Peyer's patch (tissue), 4 donors: ENCODE measurements at regions not wholly inside any gene's neighbourhood (a gene's known extent, or its start where the extent isn't known, plus 50 kb on each side); places are given as distances from the start of the nearest gene placed in this dataset.

Experiments
- DNase-seq, 3 donors: peaks; one replicate each; pipeline ENCODE4 v3.0.0-alpha.2; 2017 to 2019
- H3K27ac ChIP-seq, 4 donors: fragments of 200-600 bp; sonication (generic); one replicate each; pipeline ENCODE4 v1.5.1; 2016 to 2019
- H3K27me3 ChIP-seq, 2 donors: fragments of 200-600 bp; sonication (generic); one replicate each; pipeline ENCODE4 v1.5.1; 2019
- H3K36me3 ChIP-seq, 3 donors: fragments of 200-600 bp; sonication (generic); one replicate each; pipeline ENCODE4 v1.5.1; 2016 to 2019
- H3K4me1 ChIP-seq, 4 donors: fragments of 200-600 bp; sonication (generic); one replicate each; pipeline ENCODE4 v1.5.1; 2016 to 2019
- H3K4me3 ChIP-seq, 4 donors: fragments of 200-600 bp; sonication (generic); 1 replicate in 3 of 4; 2 replicates in 1 of 4; pipeline ENCODE4 v1.5.1; 2016 to 2019; ENCODE audit warnings: mild to moderate bottlenecking in 1 of 4
- H3K9me3 ChIP-seq, 4 donors: fragments of 200-600 bp; sonication (generic); one replicate each; pipeline ENCODE4 v1.5.1; 2016 to 2019; ENCODE audit warnings: mild to moderate bottlenecking in 1 of 4
- CTCF ChIP-seq, 6 experiments: fragments of 450-650 bp in 4 of 6; fragments of 200-600 bp in 2 of 6; sonication (generic) in 1 of 6; IDR thresholded peaks; one replicate each; pipeline ENCODE4 v1.5.1; 2017 to 2019; ENCODE audit warnings: antibody characterized with exemption in 6 of 6, mild to moderate bottlenecking in 3 of 6, moderate library complexity in 1 of 6
- POLR2A ChIP-seq, 2 donors: fragments of 450-650 bp; IDR thresholded peaks; one replicate each; pipeline ENCODE4 v1.5.1; 2017; ENCODE audit warnings: antibody characterized with exemption in 2 of 2, mild to moderate bottlenecking in 2 of 2, moderate library complexity in 2 of 2

DNA sequence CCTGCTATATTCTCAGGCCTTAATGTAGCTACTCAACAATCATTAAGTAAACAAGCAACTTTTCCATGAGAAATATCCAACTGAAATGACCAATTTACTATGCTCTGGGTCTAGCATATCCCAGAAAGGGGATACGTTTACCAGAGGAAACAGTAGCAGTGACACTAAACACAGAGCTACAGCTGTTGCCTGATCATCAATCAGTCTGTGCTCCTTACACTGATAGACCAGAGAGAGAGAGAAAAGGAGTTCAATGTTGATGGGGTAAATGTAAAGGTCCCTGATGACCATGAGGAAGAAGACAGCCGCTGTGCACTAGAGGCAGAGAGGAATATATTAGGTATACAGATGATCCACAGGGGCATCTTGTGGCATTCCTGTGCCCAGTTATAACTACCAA, 397.2 kb upstream of the USP15 start:
- TF ChIP-seq POLR2A (IDR thresholded peaks at IDR 0.05) (no peak), CTCF (IDR thresholded peaks at IDR 0.05) (no peak)
- Histone ChIP-seq H3K4me3 (no peak overlapping the region), H3K27me3 (no peaks in the 10 kb centered on the region), H3K36me3 (no peaks in the 10 kb centered on the region), H3K9me3 (no peaks in the 10 kb centered on the region), H3K27ac (no peak overlapping the region), H3K4me1 (no peaks in the 10 kb centered on the region)
- no peak for DNase-seq

DNA sequence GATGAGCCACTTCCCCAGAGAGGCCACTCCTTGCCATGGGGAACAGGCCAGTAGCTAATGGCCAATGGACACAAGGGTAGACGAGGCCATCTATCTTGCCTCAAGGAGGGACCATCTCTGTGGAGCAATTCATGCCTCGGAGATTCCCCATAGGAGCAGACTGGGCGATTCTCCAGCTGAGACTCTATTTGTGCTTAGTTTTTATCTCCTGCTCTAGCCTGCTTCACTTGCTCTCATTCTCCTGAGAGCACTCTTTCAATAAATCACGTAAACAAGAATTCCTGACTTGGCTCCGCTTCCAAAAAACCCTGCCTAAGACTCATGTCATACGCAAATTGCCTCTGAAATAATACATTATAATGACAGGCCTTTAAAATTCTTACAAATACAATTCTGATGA, 396.4 kb upstream of the USP15 start:
- Histone ChIP-seq H3K27me3 (no peaks in the 10 kb centered on the region), H3K27ac (no peak overlapping the region), H3K4me1 (no peaks in the 10 kb centered on the region), H3K9me3 (no peaks in the 10 kb centered on the region), H3K36me3 (no peaks in the 10 kb centered on the region), H3K4me3 (no peak overlapping the region)
- DNase-seq: no peak
- TF ChIP-seq POLR2A (IDR thresholded peaks at IDR 0.05) (no peak), CTCF (IDR thresholded peaks at IDR 0.05) (no peak)

DNA sequence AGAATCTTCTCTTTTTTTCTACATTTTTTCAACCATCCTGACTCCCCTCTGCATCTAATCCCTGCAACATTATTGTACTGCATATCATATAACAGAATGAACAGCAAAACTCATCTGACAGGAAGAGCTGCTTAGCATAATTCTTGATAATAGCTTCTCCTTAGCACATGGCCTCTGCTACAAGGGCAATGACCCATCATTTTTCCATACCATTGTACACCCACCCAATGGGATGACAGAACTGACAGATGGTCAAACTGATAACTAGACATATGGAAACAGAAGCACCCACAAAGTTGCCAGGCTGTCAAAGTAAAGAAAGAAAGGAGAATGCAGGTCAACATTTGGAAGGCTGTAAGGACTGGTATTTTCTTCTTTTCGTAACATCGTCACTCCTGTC, 390.4 kb upstream of the USP15 start:
- Histone ChIP-seq H3K36me3 (no peaks in the 10 kb centered on the region), H3K27me3 (no peaks in the 10 kb centered on the region), H3K9me3 (no peaks in the 10 kb centered on the region), H3K4me3 (no peak overlapping the region), H3K27ac (no peak overlapping the region), H3K4me1 (no peaks in the 10 kb centered on the region)
- DNase-seq: no peak
- no peak for TF ChIP-seq CTCF (IDR thresholded peaks at IDR 0.05)
- no peak for TF ChIP-seq POLR2A (IDR thresholded peaks at IDR 0.05)

DNA sequence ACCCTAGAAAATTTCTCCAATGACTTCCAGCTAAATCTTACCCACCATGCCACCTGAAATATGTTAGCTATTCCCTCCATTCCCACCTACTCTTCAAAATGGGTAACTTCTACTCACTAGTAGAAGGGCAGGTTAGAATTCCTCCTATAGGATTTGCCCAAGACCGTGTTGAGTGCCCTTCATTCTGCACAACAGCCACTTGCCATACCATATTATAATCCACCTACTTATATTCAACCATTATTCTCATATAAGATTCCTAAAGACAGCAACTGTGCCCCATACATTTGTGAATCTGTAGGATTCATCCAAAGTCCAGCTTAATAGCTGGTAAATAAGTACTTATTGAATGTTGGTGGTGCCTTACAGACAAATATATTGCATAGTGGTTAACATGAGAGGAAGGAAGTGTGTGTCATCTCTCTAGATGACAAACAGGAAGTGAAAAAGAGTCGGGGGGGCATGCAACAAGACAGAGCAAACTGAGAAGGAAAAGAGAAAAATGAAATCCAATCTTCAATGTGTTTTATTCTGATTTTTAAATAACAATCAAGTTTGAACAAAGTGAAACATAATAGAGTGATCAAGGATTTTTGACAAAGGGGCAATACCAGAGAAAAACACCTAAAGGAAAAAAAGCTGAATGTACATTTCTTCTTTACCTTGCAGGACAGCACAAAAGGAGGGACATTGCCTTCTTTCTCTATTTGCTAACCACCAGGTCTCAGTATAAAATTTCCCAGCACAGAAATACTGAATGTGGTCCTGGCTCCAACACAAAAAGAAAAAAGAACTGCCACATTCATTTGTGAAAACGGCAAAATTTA, 389.3 kb upstream of the USP15 start:
- Histone ChIP-seq H3K27ac (no peak overlapping the region), H3K36me3 (no peaks in the 10 kb centered on the region), H3K4me3 (no peak overlapping the region), H3K9me3 (no peaks in the 10 kb centered on the region), H3K4me1 (no peaks in the 10 kb centered on the region), H3K27me3 (no peaks in the 10 kb centered on the region)
- DNase-seq: no peak
- TF ChIP-seq POLR2A (IDR thresholded peaks at IDR 0.05) (no peak), CTCF (IDR thresholded peaks at IDR 0.05) (no peak)

- no peak for TF ChIP-seq CTCF (IDR thresholded peaks at IDR 0.05)
- TF ChIP-seq POLR2A (IDR thresholded peaks at IDR 0.05): no peak
- Histone ChIP-seq H3K27me3 (no peaks in the 10 kb centered on the region), H3K9me3 (no peaks in the 10 kb centered on the region), H3K36me3 (no peaks in the 10 kb centered on the region), H3K27ac (no peak overlapping the region), H3K4me1 (no peaks in the 10 kb centered on the region), H3K4me3 (no peak overlapping the region)
- no peak for DNase-seq
Observed at GRCh38 chr12:61871485-61871810, 388.8 kb upstream of the USP15 start.

GRCh38 chr12:61879229-61879628, 381.0 kb upstream of the USP15 start:
- Histone ChIP-seq H3K36me3 (no peaks in the 10 kb centered on the region), H3K9me3 (no peaks in the 10 kb centered on the region), H3K27me3 (no peaks in the 10 kb centered on the region), H3K4me3 (no peak overlapping the region), H3K27ac (no peak overlapping the region), H3K4me1 (no peaks in the 10 kb centered on the region)
- no peak for DNase-seq
- TF ChIP-seq POLR2A (IDR thresholded peaks at IDR 0.05) (no peak), CTCF (IDR thresholded peaks at IDR 0.05) (no peak)
